AG09319 (cell line): ENCODE measurements at regions not wholly inside any gene's neighbourhood (a gene's known extent, or its start where the extent isn't known, plus 50 kb on each side); places are given as distances from the start of the nearest gene placed in this dataset.
"Not testable (repeated sequence)": the region's sequence is repeated elsewhere in the genome, so short reads cannot be mapped to it uniquely, and the experiment has no call there.

Source experiments
- DNase-seq: peaks from one replicate; pipeline ENCODE4 v3.0.0-alpha.2; 2010; ENCODE audit warnings: low read depth; ENCODE audit errors: extremely low read depth
- CTCF ChIP-seq: IDR thresholded peaks from 2 replicates; pipeline ENCODE4 v1.5.1; 2011; ENCODE audit warnings: low read depth, mild to moderate bottlenecking, inconsistent platforms, low read length, moderate library complexity

DNA sequence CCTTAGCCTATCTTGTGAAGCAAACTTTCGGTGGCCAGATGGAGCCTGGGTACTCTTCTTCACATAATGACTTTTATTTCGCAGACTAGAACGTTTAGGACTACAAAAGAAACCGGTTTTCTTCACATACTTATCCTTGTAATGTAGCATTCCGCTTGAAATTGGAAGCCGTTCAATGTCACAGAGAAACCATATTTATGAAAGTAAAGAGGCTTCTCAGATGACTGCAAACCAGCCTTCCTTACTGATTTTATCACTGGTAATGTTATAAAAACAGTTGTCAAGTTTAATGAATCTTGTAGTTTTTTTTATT is 94.1 kb downstream of the PPIAL4G start:
- TF ChIP-seq CTCF = no peak
- no peak for DNase-seq

DNA sequence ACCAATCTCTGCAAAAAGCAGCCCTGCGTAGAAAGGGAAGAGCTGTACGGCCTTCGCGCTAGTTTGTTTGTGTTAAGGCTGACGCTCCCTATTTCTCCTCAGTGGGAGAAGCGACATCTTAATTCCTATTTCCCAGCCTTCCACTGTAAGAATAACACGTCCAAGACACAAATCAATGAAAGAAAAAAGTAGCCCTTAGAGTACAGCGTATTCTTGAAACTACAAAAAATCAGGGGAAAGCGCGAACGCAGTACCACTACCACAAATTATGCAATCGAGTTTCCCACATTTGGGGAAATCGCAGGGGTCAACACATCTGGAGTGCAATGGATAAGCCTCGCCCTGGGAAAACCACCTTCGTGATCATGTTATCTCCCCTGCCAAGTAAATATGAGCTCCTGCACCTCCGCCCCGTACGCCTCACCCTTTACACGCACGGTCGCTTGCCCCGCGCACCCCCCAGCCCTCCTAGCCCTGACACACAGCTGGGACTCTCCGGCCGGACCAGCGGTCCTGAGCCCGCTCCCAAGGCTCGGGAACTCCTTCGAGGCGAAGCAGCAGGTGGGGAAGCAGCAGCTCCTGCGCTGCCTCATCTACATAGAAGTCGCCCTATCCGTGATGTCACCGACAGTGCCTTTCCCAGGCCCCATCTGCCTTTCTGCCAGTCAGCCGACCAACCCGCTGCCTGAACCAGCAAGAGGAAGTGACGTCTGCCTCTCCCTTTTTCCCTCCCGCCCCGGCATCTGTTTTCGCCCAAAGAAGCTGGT is 94.7 kb downstream of the PPIAL4G start:
- peak; percentile 47 for DNase-seq

GRCh38 chr1:148387949-148388259 is 95.2 kb downstream of the PPIAL4G start:
- not testable (repeated sequence) for DNase-seq

More for the DNA sequence above, 94.7 kb downstream of the PPIAL4G start:
- no peak for TF ChIP-seq CTCF

DNA sequence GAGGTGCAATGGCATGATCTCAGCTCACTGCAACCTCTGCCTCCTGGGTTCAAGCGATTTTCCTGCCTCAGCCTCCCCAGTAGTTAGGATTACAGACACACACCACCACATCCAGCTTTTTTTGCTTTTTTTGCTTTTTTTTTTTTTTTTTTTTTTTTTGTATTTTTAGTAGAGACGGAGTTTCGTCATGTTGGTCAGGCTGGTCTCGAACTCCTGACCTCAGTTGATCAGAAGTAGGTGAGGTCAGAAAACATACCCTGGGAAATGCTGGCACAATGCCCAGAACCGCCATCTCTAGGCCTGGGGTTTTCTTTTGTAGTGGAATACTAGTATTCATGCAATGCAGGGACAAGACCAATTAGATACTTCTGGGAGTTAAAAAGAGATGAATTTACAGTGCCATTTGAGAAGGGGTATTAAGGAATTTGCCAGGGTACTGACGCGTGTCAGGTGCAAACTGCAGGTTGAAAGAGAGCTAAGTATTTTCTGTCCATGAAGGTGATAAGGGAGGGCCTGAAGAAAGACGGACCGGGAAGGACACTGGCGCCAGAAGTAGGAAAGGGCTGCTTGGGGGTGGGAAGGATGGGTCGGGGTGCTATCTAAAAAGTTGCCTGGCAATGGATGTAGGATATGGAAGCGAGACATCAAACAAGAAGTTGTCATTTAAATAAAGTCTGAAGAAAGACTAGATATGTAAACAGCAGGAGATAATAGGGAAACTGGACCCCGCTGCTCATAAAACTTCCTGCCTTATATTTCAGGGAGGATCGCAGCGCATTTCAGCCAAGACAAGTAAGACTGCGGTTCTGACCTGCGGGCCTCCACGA is 95.8 kb downstream of the PPIAL4G start:
- not testable (repeated sequence) for DNase-seq

DNA sequence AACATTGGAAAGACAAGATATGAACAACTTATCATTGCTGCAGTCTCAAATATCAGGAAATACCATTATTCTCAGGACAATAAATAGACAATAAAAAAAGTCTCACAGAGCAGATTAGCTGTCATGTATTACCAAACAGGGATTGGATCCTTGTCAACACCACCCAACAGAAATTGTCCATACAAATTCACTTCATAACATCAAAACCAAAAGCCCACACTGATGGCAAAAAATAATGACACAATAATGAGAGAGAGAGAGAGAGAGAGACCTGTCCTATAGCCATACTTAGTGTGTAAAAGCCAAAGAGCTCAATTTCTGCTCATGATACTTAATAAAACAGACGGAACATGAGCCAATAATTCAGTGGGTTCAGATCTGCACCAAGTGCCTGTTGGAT is 96.5 kb downstream of the PPIAL4G start:
- DNase-seq = no peak
- TF ChIP-seq CTCF = no peak

- not testable (repeated sequence) for DNase-seq
Observed at GRCh38 chr1:148386031-148386398, 97.1 kb downstream of the PPIAL4G start.

DNA sequence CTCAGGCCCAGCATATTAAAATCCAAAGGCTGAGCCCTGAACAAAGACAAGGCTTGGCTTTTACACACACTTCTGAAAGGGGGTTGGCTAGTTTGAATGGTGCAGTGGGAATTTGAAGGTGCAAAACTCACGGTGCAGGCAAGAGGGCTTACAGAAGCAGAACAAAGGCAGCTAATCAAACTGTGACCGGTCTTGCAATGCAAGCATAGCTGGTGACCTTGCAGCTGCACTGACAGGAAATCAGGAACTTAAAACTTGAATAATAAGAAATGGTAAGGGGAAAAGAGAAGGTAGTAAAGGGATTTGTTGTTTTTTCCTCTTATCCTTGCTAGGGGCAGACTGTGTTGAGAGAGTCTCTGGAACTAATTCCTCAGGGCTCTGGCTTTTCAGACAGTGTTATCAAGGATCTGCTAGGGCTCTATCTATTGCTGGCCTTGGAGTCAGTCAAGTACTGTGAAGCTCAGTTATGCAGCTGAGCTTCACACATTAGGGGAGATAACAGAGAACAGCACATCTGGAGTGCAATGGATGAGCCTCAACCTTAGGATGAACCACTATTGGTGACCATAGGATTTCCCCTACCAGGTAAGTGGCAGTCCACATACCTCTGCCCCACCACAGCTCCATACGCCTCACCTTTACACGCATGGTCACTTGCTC is 97.6 kb downstream of the PPIAL4G start:
- no peak for TF ChIP-seq CTCF
- DNase-seq = no peak

- DNase-seq = no peak
- no peak for TF ChIP-seq CTCF
Observed at GRCh38 chr1:148383966-148384365, 99.1 kb downstream of the PPIAL4G start.

- TF ChIP-seq CTCF = no peak
- no peak for DNase-seq
Observed at GRCh38 chr1:148379697-148380096, 103.4 kb downstream of the PPIAL4G start.
